ENCODE measurements at regions not wholly inside any gene's neighbourhood (a gene's known extent, or its start where the extent isn't known, plus 50 kb on each side); places are given as distances from the start of the nearest gene placed in this dataset.

DNA sequence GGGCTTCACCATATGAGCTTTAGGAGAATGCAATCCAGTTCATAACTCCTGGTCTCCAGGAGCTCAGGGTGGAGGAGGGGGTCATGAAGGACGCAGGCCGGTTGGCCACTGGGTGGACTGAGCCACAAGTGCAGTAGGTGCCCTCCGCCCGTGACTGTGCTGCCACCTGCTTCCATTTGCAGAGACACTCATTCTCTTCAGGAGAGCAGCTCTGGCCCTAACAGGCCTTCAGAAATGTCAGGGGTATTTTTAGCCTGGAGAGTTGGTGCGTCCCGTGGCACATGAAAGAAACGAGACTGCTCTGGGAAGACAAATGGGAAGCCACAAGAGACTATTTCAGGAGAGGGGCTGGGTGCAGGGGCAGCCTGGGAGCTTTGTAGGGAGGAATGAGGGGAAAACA, 74.6 kb upstream of the MYL2 start:
- no peak overlapping the region for H2AFZ ChIP-seq (ENCODE audit: low read depth)
- H3K27ac ChIP-seq: no peak overlapping the region
- no peaks in the 10 kb centered on the region for H3K4me1 ChIP-seq (ENCODE audit: low read depth, poor library complexity, severe bottlenecking)
- no peak overlapping the region for H3K9ac ChIP-seq
- H3K4me2 ChIP-seq: no peak overlapping the region
- no peak overlapping the region for H3K4me3 ChIP-seq (IDR thresholded peaks at IDR 0.05; ENCODE audit: insufficient read depth, low read depth, low read length)
- TF ChIP-seq, protein P1, sequence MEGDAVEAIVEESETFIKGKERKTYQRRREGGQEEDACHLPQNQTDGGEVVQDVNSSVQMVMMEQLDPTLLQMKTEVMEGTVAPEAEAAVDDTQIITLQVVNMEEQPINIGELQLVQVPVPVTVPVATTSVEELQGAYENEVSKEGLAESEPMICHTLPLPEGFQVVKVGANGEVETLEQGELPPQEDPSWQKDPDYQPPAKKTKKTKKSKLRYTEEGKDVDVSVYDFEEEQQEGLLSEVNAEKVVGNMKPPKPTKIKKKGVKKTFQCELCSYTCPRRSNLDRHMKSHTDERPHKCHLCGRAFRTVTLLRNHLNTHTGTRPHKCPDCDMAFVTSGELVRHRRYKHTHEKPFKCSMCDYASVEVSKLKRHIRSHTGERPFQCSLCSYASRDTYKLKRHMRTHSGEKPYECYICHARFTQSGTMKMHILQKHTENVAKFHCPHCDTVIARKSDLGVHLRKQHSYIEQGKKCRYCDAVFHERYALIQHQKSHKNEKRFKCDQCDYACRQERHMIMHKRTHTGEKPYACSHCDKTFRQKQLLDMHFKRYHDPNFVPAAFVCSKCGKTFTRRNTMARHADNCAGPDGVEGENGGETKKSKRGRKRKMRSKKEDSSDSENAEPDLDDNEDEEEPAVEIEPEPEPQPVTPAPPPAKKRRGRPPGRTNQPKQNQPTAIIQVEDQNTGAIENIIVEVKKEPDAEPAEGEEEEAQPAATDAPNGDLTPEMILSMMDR (conservative IDR thresholded peaks at IDR 0.05; ENCODE audit: low read depth, low read length): no peak
- no peaks in the 10 kb centered on the region for H4K20me1 ChIP-seq (ENCODE audit: insufficient read depth)
- H3K36me3 ChIP-seq (ENCODE audit: insufficient read depth): no peaks in the 10 kb centered on the region
- no peaks in the 10 kb centered on the region for H3K27me3 ChIP-seq (ENCODE audit: insufficient read depth, low read depth)
- no peaks in the 10 kb centered on the region for H3K79me2 ChIP-seq (ENCODE audit: insufficient read depth, low read depth)

DNA sequence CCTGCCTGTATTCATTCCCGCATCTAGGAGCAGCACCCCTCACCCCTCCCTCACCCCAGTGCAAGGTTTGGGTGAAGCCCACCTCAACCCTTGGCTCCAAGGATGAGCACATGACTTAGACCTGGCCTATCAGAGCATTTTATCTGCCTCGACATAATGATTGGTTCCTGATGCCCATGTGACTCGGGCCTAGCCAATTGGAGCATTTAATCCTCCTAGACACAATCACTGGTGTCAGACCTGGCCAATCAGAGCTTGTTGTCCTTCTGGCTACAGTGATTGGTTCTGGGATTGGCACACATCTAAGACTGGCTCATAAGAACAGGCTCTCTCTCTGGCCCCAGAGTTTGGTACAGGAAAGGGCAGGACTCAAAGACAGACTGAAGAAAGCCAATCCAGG, 73.1 kb upstream of the MYL2 start:
- Histone ChIP-seq H3K27ac (no peak overlapping the region), H2AFZ (ENCODE audit: low read depth) (no peak overlapping the region), H3K9ac (no peak overlapping the region), H3K27me3 (ENCODE audit: insufficient read depth, low read depth) (no peaks in the 10 kb centered on the region), H3K79me2 (ENCODE audit: insufficient read depth, low read depth) (no peaks in the 10 kb centered on the region), H3K4me3 (IDR thresholded peaks at IDR 0.05; ENCODE audit: insufficient read depth, low read depth, low read length) (no peak overlapping the region), H4K20me1 (ENCODE audit: insufficient read depth) (no peaks in the 10 kb centered on the region), H3K4me2 (no peak overlapping the region), H3K36me3 (ENCODE audit: insufficient read depth) (no peaks in the 10 kb centered on the region), H3K4me1 (ENCODE audit: low read depth, poor library complexity, severe bottlenecking) (no peaks in the 10 kb centered on the region)
- TF ChIP-seq, protein P1 (conservative IDR thresholded peaks at IDR 0.05; ENCODE audit: low read depth, low read length): no peak

DNA sequence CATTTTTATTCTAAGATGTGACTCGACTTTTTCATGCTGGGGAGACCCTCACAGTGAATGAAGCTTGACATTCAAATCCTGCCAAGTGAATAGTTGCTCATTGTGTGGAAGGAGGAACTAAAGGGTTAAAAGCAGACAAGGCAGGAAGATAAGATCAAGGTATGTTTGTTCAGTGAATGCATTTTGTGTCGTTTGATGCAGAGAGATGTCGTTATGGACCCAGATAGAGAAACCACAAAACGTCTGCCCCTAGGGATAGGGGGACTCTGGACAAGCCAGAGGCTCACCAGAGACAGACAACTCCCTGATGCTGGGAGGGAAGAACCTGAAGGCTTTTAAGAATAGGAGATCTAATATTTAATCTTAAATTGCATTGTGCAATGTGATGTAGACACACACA, 72.5 kb upstream of the MYL2 start:
- no peak overlapping the region for H3K27ac ChIP-seq
- H3K36me3 ChIP-seq (ENCODE audit: insufficient read depth): no peaks in the 10 kb centered on the region
- H3K4me2 ChIP-seq: no peak overlapping the region
- no peak overlapping the region for H3K9ac ChIP-seq
- no peaks in the 10 kb centered on the region for H3K79me2 ChIP-seq (ENCODE audit: insufficient read depth, low read depth)
- TF ChIP-seq, protein P1 (conservative IDR thresholded peaks at IDR 0.05; ENCODE audit: low read depth, low read length): no peak
- H2AFZ ChIP-seq (ENCODE audit: low read depth): no peak overlapping the region
- H3K4me3 ChIP-seq (IDR thresholded peaks at IDR 0.05; ENCODE audit: insufficient read depth, low read depth, low read length): no peak overlapping the region
- no peaks in the 10 kb centered on the region for H3K4me1 ChIP-seq (ENCODE audit: low read depth, poor library complexity, severe bottlenecking)
- no peaks in the 10 kb centered on the region for H4K20me1 ChIP-seq (ENCODE audit: insufficient read depth)
- no peaks in the 10 kb centered on the region for H3K27me3 ChIP-seq (ENCODE audit: insufficient read depth, low read depth)

DNA sequence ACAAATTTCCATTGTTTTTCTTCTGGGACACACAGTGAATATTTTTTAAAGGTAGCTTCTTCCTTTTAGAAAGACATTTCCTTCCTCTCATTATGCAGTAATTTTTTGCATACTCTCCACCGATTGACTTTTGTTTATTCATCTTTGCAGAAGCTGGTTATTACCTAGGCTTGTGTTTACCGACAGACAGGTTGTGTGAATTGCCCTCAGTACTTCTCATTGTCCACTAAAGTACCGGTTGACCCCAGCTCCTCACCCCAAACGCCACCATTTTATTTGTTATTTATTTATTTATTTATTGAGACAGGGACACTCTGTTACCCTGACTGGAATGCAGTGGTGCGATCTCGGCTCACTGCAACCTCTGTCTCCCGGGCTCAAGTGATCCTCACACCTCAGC, 63.4 kb upstream of the MYL2 start:
- no peak overlapping the region for H3K9ac ChIP-seq
- no peaks in the 10 kb centered on the region for H4K20me1 ChIP-seq (ENCODE audit: insufficient read depth)
- H3K4me3 ChIP-seq (IDR thresholded peaks at IDR 0.05; ENCODE audit: insufficient read depth, low read depth, low read length): no peak overlapping the region
- no peaks in the 10 kb centered on the region for H3K27me3 ChIP-seq (ENCODE audit: insufficient read depth, low read depth)
- no peak overlapping the region for H3K4me2 ChIP-seq
- H3K4me1 ChIP-seq (ENCODE audit: low read depth, poor library complexity, severe bottlenecking): no peaks in the 10 kb centered on the region
- no peak overlapping the region for H3K27ac ChIP-seq
- no peaks in the 10 kb centered on the region for H3K79me2 ChIP-seq (ENCODE audit: insufficient read depth, low read depth)
- H2AFZ ChIP-seq (ENCODE audit: low read depth): no peak overlapping the region
- H3K36me3 ChIP-seq (ENCODE audit: insufficient read depth): no peaks in the 10 kb centered on the region
- TF ChIP-seq, protein P1 (conservative IDR thresholded peaks at IDR 0.05; ENCODE audit: low read depth, low read length): no peak

DNA sequence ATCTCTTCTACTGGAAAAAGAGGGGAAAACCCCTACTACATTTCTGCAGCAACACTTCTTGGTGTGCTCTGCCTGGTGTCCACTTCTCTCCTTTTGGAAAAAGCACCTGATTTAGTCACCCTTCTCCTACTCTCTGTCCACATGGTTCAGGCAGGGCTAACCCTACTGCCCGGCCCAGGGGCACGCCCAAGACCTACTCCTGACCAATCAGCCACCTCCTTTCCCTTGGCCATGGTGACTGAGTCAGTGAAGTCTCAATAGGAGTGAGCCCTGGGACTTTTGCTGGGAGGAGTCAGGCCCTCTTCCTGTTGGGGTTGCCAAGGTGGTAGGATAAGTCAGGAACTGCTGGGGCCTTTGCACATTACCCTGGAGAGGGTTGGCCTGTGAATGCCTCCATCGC, 52.5 kb upstream of the MYL2 start:
- H4K20me1 ChIP-seq (ENCODE audit: insufficient read depth): no peaks in the 10 kb centered on the region
- H3K4me3 ChIP-seq (IDR thresholded peaks at IDR 0.05; ENCODE audit: insufficient read depth, low read depth, low read length): no peak overlapping the region
- no peak overlapping the region for H3K9ac ChIP-seq
- no peak overlapping the region for H3K27ac ChIP-seq
- TF ChIP-seq, protein P1 (conservative IDR thresholded peaks at IDR 0.05; ENCODE audit: low read depth, low read length): no peak
- H3K79me2 ChIP-seq (ENCODE audit: insufficient read depth, low read depth): no peaks in the 10 kb centered on the region
- H2AFZ ChIP-seq (ENCODE audit: low read depth): no peak overlapping the region
- H3K4me2 ChIP-seq: no peak overlapping the region
- H3K4me1 ChIP-seq (ENCODE audit: low read depth, poor library complexity, severe bottlenecking): no peaks in the 10 kb centered on the region
- H3K27me3 ChIP-seq (ENCODE audit: insufficient read depth, low read depth): no peaks in the 10 kb centered on the region
- no peaks in the 10 kb centered on the region for H3K36me3 ChIP-seq (ENCODE audit: insufficient read depth)
